GM18868 (cell line): ENCODE measurements at regions not wholly inside any gene's neighbourhood (a gene's known extent, or its start where the extent isn't known, plus 50 kb on each side); places are given as distances from the start of the nearest gene placed in this dataset.

Experiments
- ATAC-seq: cut with Tn5 transposase; IDR thresholded peaks from one replicate; pipeline ENCODE4 v1.9.1; 2021; ENCODE audit warnings: mild to moderate bottlenecking, moderate library complexity; ENCODE audit not compliant: unreplicated experiment

DNA sequence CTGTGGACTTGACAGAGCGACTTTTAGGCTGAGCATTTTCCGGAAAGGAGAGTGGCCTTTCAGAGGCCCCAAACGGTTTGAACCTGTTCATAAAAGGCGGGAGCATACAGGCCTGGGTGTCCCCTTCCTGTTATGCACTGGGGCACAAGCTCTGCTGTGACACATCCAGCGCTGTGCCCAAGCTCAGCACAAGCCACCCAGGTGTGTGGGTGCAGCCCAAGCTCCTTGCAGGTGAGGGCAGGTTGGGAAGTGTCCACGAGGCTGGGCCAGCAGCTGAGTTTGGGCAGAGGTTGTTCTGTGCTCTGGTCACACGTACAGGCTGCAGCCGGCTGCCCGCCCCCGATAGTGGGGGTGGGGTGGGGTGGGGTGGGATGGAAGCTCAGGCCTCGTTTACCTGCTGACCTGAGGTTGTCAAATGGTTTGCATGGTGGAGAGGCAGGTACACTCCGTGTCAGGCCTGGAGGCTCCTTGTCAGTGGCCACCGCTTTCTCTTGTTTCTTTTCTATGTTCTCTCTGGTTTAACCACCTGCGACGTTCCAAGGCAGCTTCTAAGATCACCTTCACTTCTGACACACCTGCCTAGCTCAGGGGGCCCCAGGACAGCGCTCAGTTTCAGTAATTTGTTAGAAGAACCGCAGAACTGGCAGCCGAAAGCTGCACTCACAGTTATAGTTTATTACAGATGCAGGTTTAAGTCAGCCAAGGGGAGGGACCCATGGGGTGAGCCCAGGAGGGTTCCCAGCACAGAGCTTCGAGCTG lies 194.7 kb upstream of the CIBAR2 start:
- no peak for ATAC-seq

DNA sequence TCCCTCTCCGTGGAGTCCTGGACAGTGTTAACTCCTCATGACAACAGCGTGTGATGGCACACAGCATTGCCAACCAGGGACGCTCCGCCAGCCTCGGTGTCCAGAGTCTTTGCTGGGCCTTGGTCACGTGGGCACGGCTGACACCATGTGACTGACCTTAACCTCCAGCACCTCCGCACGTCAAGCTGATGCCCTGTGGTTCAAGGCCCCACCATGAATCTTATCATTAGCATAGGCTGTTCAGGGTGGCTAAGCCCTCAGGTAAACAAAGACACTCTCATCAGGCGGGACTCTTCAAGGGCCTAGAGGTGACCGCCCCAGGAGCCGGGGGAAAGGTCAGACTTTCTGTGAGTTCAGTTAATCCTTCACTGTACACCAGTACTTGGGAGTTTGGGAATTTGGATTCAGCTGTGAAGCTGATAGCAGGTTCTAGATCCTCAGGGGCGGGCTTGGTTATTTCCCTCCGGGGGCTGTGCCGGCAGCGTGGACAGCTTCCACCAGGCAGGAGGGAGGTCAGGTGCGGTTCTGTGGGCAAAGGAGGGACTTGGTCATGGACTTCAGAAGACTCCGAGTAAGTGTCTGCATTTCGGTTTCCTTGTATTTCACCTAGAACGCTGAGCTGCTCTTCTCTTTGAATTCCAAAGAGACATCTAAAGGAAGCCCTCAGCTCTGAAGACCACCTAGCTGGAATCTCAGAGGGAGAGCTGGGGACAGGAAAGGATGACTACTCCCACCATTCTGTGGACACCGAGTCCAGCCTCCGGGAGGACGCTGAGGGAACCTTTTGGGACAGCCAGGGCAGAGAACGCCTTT lies 195.5 kb upstream of the CIBAR2 start:
- ATAC-seq: no peak

- ATAC-seq: no peak
Observed at GRCh38 chr16:85308611-85309540, 196.6 kb upstream of the CIBAR2 start.

DNA sequence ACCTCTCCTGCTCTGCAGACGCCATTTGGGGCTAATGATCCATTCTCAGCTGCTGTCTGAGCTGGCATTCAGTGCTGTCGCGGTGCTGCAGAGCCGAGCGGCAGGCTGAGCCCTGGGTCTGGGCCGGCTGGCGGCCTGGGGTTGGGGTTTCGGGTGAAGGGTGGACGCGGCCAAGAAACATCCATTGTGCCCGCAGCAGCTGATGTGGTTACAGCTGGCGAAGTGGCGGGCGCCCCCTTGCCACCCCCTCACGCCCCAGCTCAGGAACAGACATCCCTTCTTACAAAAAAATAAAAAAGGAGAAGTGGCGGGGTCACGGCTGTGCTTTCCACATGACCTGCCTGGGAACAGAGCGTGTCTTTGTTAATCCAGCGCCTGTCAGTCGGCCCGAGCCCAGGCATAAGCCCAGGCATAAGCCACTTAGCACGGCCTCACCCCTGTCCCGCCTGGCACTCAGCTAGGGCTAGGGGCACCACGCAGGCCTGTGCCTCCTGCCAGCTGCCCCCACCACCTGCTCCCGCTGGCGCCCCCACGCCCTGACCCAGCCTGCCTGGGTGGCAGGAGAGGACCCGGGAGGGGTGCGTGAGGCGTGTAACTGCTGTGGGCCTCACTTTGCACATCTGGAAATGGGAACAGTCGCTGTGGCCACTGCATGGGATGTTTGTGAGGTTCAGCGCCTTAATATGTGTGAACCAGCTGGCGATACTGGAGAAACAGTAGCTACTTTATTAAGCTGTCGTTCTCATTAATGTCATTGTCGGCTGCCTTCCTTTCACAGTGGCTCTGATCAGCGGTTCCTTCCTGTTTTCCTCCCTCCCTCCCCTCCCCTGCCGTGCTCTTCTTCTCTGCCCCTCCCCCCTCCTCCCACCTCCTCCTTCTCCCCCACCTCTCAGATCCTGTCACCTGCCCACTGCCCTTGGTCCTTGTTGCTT lies 197.7 kb upstream of the CIBAR2 start:
- no peak for ATAC-seq

DNA sequence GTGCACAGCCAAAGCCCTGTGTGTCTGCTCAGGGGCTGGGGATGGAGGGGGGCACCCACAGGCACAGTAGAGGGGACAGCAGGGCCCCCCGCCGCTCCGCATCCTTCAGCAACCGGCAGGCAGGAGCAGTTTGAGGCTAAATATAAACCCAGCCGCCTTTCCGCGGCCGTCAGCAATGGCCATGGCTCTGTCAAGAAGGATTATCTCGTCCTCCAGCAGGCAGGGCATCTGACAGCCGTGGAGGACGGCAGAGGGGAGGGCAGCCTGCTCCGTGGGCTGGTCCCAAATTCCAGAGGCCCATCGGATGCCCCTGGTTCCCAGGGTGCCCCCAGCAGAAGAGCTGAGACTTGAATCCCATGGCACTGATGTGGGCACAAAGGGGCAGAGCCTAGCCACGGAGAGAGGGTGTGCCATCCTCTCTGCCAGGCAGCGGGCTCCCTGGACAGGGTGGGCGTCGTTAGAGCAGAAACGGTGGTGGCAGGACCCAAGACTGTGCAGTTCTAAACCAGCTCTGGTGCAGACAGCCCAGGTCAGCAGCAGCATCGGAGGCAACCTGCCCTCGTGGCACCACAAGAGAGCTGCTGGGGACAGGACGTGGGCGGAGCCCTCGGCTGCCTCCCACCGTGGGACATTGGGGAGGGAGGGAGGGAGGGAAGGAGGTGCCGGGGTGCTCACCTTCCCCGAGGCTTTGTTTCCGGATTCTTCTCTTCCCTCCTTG lies 198.8 kb upstream of the CIBAR2 start:
- no peak for ATAC-seq

DNA sequence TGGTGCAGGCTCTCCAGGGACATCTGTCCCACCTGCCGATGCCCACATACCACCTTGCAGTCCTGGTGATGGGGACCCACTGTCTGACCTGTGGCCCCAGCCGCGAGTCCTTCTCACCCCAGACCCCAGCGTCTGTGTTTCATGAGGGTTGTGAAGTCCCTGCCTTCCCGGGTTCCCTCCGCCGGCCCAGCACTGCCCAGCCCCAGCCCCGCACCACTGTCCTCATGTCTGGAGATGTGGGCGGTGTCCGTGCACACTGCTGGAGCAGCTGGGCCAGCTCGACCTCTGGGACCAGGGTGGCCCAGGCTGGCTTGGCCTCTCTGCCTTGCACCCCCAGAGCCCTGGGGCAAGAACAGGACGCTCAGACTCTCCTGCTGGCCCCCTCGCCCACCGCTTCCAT lies 199.5 kb upstream of the CIBAR2 start:
- ATAC-seq: no peak

DNA sequence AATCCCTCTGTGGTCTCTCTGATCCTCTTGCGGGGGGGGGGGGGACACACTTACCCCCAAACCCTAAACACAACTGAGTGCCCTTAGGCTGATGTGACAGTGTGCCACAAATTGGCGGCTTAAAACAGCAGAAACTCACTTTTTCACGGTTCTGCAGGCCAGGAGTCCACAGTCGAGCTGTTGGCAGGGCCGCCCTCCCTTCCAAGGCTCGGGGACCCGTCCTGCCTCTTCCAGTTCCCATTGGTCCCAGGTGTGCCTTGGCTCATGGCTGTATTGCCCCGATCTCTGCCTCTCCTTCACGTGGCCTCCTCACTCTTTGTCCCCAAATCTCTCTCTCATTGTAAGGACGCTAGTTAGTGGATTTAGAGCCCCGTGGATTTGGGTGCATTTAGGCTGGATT lies 199.9 kb upstream of the CIBAR2 start:
- ATAC-seq: no peak

GRCh38 chr16:85312642-85313525 lies 200.6 kb upstream of the CIBAR2 start:
- ATAC-seq: no peak

DNA sequence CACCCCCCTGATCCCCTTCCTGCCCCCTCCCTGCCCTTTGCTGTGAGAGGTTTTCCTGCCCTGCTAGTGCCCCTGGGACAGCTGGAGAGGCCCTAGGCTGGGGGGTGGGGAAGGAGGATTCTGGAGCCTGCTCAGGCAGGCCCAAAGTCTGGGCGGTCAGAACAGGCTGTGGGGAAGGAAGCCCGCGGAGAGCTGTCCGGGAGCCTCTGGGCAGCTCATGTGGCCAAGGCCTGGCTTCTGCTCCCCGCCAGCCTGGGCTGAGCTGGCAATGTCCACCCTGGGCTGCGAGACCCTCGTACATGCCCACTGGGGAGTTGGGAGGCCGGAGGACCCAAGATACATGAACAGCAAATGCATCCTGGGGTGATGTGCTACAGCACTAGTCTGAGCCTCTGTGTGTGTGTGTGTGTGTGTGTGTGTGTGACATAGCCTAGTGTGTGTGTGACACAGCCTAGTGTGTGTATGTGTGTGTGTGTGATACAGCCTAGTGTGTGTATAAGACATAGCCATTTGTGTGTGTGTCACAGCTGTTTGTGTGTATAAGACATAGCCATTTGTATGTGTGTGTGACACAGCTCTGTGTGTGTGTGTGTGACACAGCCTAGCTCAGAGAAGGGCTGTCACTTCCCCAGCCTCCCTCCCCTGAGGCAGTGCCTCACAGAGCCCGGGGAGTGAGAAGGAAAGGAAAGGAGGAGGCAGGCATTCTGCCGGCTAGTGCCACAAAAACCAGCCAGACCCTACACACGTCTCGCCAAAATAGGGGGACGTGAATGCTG lies 201.4 kb upstream of the CIBAR2 start:
- no peak for ATAC-seq

DNA sequence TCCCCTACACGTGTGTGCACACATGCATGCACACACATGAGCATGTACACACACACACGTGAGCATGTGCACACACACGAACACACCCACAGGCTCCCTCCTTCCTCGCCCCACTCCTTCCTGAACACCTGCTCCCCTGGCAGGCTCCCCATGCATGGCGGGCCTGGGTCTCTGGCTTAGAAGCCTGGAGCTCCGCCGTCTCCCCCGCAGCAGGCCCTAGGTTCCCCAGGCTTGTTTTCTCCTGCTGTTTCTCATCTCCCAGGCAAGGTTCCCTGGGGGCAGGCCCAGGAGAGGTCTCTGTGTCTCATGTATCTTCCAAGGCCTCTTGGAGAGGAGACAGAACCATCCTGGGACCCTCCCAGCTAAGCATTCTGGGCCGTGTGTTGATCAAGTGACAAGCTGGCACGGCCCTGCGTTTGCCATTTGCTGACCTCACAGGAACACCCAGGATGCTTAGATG lies 202.3 kb upstream of the CIBAR2 start:
- no peak for ATAC-seq

- no peak for ATAC-seq
Observed at GRCh38 chr16:85315866-85316265, 203.6 kb upstream of the CIBAR2 start.

GRCh38 chr16:85316321-85316919 lies 204.1 kb upstream of the CIBAR2 start:
- no peak for ATAC-seq

GRCh38 chr16:85316944-85317343 lies 204.7 kb upstream of the CIBAR2 start:
- no peak for ATAC-seq

GRCh38 chr16:85317704-85318103 lies 205.4 kb upstream of the CIBAR2 start:
- no peak for ATAC-seq

- no peak for ATAC-seq
Observed at GRCh38 chr16:85319208-85319983, 207.1 kb upstream of the CIBAR2 start.

GRCh38 chr16:85319984-85320440 lies 207.7 kb upstream of the CIBAR2 start:
- no peak for ATAC-seq
